HepG2 (cell line): ENCODE measurements at regions not wholly inside any gene's neighbourhood (a gene's known extent, or its start where the extent isn't known, plus 50 kb on each side); places are given as distances from the start of the nearest gene placed in this dataset.

Source experiments
- ATAC-seq: fragments of 200-7000 bp; cut with Tn5 transposase; 3 replicates; pipeline ENCODE4 v1.9.1; 2020; ENCODE audit warnings: mild to moderate bottlenecking, moderate library complexity
- BruUV-seq: library from RNA; stranded (reverse); fragments of 400-500 nt; replicated peaks from 2 replicates; lab custom pipeline; 2021; lab: Mats Ljungman, UMichigan
- CTCF ChIA-PET: fragments of 300-600 bp; formaldehyde crosslinking; extraction: SDS; loops from one replicate; lab custom pipeline; 2021; ENCODE audit warnings: low total read pairs, inconsistent platforms, low intra/inter-chr PET ratio; lab: Yijun Ruan, JAX
- POLR2A ChIA-PET: fragments of 350-600 bp; sonication (Branson Sonifier 250); formaldehyde crosslinking; loops from one replicate; lab custom pipeline; 2020; ENCODE audit warnings: antibody characterized with exemption, inconsistent platforms; lab: Yijun Ruan, JAX
- DNase-seq: peaks from one replicate; pipeline ENCODE4 v3.0.0-alpha.2; 2015; ENCODE audit warnings: low spot score
- FAIRE-seq: peaks from 3 replicates; lab custom pipeline; 2011; peaks lifted over from hg19 to GRCh38; lab: Jason Lieb, UNC
- H2AFZ ChIP-seq: one replicate; pipeline ENCODE4 v1.6.1; 2011; ENCODE audit warnings: low read length, inconsistent platforms
- H3K27ac ChIP-seq: fragments of 300-600 bp; 3 replicates; pipeline ENCODE4 v1.8.0; 2011; ENCODE audit warnings: mixed run types, mild to moderate bottlenecking, mixed read lengths, low read length, inconsistent platforms; ENCODE audit not compliant: insufficient read depth; ENCODE audit errors: extremely low read length
- H3K27me3 ChIP-seq, 2 experiments: fragments of 200-600 bp in 1 of 2; 2 replicates in 1 of 2; 3 replicates in 1 of 2; pipeline versions ENCODE4 v1.6.0 to v1.8.0; 2011; ENCODE audit warnings: low read length in 2 of 2, mild to moderate bottlenecking in 2 of 2, moderate library complexity in 2 of 2, inconsistent platforms in 1 of 2; ENCODE audit not compliant: insufficient read depth in 2 of 2, control insufficient read depth in 1 of 2
- H3K36me3 ChIP-seq, 2 experiments: fragments of 200-600 bp in 1 of 2; replicated peaks in 1 of 2; 2 replicates in 1 of 2; 3 replicates in 1 of 2; pipeline versions ENCODE4 v1.5.1 to v1.8.0; 2011; ENCODE audit warnings: low read length in 2 of 2, inconsistent platforms in 1 of 2; ENCODE audit not compliant: insufficient read depth in 2 of 2, control insufficient read depth in 1 of 2
- H3K4me1 ChIP-seq: 2 replicates; pipeline ENCODE4 v1.5.1; 2012; ENCODE audit warnings: low read length, inconsistent platforms; ENCODE audit not compliant: insufficient read depth
- H3K4me2 ChIP-seq: 2 replicates; pipeline ENCODE4 v1.6.0; 2011; ENCODE audit warnings: low read depth, low read length, inconsistent platforms
- H3K4me3 ChIP-seq, 3 experiments: fragments of 200-600 bp in 1 of 3; sonication (generic), shearing (Covaris generic) in 1 of 3; replicated peaks in 1 of 3; 2 replicates each; pipeline ENCODE4 v1.5.1; 2011 to 2016; ENCODE audit warnings: low read length in 3 of 3, inconsistent platforms in 2 of 3, low read depth in 2 of 3, mild to moderate bottlenecking in 2 of 3, control low read depth in 1 of 3, mixed read lengths in 1 of 3; ENCODE audit not compliant: insufficient read depth in 1 of 3
- H3K79me2 ChIP-seq: one replicate; pipeline ENCODE4 v1.6.1; 2011; ENCODE audit warnings: low read length, inconsistent platforms; ENCODE audit not compliant: insufficient read depth
- H3K9ac ChIP-seq: 2 replicates; pipeline ENCODE4 v1.6.0; 2011; ENCODE audit warnings: mild to moderate bottlenecking, low read depth, low read length, inconsistent platforms; ENCODE audit not compliant: insufficient read depth
- H3K9me3 ChIP-seq: 2 replicates; pipeline ENCODE4 v1.5.1; 2012; ENCODE audit warnings: mild to moderate bottlenecking, low read length
- H4K20me1 ChIP-seq: 2 replicates; pipeline ENCODE4 v1.6.0; 2011; ENCODE audit warnings: inconsistent platforms, mild to moderate bottlenecking, low read length, moderate library complexity; ENCODE audit not compliant: insufficient read depth
- FOXO1 ChIP-seq: sonication (generic); formaldehyde crosslinking; IDR thresholded peaks from 2 replicates; pipeline ENCODE4 v1.4.0; 2020; ENCODE audit warnings: missing genetic modification reagents
- ZNF460 ChIP-seq: sonication (generic); formaldehyde crosslinking; IDR thresholded peaks from 2 replicates; pipeline ENCODE4 v1.5.1; 2020; ENCODE audit warnings: missing genetic modification reagents, mild to moderate bottlenecking, borderline replicate concordance
- WGBS: methylation state at CpG from one replicate; pipeline ENCODE4 v1.1.6; 2017; ENCODE audit warnings: low lambda C conversion rate; 5-methylcytosine and 5-hydroxymethylcytosine counted together
- in situ Hi-C: cut with HindIII; loops from 2 replicates; pipeline ENCODE4 v1.10.0; 2017; ENCODE audit warnings: low pct_unique_long_range_greater_than_20kb; ENCODE audit not compliant: extremely low pct_ligation_motif_present
- intact Hi-C: fragments of 100-400 bp; cut with micrococcal nuclease; formaldehyde crosslinking; loops from one replicate; pipeline ENCODE4 v1.10.0; 2022; ENCODE audit not compliant: unreplicated experiment
- TF ChIP-seq, protein P1 (sequence below): sonication (generic); formaldehyde crosslinking; IDR thresholded peaks from 2 replicates; pipeline ENCODE4 v1.4.0; 2020; ENCODE audit warnings: missing genetic modification reagents

DNA sequence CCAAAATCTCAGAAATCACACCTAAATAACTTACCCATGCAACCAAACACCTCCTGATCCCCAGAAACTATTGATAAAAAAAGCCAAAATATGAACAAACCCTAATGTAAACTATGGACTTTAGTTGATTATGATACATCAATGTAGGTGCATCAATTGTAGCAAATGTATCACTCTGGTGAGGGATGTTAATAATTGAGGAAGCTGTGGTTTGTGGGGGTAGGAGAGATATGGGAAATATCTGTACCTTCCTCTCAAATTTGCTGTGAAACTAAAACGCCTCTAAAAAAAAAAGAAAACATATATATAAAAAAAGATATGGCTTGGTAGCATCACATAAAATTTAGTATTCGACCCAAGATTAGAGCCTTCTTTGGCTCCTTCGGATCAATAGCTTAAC lies 144.3 kb upstream of the CPEB2 start:
- Histone ChIP-seq H2AFZ (no peak overlapping the region), H3K9ac (no peak overlapping the region), H3K79me2 (no peaks in the 10 kb centered on the region), H3K4me3 (no peak overlapping the region), H3K36me3 (no peaks in the 10 kb centered on the region), H3K4me2 (no peak overlapping the region), H3K27ac (no peak overlapping the region), H3K4me1 (no peaks in the 10 kb centered on the region), H3K27me3 (no peaks in the 10 kb centered on the region), H4K20me1 (no peaks in the 10 kb centered on the region), H3K9me3 (no peaks in the 10 kb centered on the region)
- ChIA-PET POLR2A (no interaction called here), CTCF (no interaction called here)
- in situ Hi-C loops (no loop called here), intact Hi-C loops (no loop called here)
- TF ChIP-seq ZNF460 (CRISPR knock-in tag) (no peak), FOXO1 (CRISPR knock-in tag) (no peak)
- TF ChIP-seq, protein P1, sequence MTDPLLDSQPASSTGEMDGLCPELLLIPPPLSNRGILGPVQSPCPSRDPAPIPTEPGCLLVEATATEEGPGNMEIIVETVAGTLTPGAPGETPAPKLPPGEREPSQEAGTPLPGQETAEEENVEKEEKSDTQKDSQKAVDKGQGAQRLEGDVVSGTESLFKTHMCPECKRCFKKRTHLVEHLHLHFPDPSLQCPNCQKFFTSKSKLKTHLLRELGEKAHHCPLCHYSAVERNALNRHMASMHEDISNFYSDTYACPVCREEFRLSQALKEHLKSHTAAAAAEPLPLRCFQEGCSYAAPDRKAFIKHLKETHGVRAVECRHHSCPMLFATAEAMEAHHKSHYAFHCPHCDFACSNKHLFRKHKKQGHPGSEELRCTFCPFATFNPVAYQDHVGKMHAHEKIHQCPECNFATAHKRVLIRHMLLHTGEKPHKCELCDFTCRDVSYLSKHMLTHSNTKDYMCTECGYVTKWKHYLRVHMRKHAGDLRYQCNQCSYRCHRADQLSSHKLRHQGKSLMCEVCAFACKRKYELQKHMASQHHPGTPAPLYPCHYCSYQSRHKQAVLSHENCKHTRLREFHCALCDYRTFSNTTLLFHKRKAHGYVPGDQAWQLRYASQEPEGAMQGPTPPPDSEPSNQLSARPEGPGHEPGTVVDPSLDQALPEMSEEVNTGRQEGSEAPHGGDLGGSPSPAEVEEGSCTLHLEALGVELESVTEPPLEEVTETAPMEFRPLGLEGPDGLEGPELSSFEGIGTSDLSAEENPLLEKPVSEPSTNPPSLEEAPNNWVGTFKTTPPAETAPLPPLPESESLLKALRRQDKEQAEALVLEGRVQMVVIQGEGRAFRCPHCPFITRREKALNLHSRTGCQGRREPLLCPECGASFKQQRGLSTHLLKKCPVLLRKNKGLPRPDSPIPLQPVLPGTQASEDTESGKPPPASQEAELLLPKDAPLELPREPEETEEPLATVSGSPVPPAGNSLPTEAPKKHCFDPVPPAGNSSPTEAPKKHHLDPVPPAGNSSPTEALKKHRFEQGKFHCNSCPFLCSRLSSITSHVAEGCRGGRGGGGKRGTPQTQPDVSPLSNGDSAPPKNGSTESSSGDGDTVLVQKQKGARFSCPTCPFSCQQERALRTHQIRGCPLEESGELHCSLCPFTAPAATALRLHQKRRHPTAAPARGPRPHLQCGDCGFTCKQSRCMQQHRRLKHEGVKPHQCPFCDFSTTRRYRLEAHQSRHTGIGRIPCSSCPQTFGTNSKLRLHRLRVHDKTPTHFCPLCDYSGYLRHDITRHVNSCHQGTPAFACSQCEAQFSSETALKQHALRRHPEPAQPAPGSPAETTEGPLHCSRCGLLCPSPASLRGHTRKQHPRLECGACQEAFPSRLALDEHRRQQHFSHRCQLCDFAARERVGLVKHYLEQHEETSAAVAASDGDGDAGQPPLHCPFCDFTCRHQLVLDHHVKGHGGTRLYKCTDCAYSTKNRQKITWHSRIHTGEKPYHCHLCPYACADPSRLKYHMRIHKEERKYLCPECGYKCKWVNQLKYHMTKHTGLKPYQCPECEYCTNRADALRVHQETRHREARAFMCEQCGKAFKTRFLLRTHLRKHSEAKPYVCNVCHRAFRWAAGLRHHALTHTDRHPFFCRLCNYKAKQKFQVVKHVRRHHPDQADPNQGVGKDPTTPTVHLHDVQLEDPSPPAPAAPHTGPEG (CRISPR knock-in tag), result no peak
- ATAC-seq (no peak), DNase-seq (no peak), FAIRE-seq (no peak)
- no TSS peak for BruUV-seq
- 12% methylated on average over 3 of the region's 3 CpGs for WGBS
